ENCODE measurements at regions not wholly inside any gene's neighbourhood (a gene's known extent, or its start where the extent isn't known, plus 50 kb on each side); places are given as distances from the start of the nearest gene placed in this dataset.

DNA sequence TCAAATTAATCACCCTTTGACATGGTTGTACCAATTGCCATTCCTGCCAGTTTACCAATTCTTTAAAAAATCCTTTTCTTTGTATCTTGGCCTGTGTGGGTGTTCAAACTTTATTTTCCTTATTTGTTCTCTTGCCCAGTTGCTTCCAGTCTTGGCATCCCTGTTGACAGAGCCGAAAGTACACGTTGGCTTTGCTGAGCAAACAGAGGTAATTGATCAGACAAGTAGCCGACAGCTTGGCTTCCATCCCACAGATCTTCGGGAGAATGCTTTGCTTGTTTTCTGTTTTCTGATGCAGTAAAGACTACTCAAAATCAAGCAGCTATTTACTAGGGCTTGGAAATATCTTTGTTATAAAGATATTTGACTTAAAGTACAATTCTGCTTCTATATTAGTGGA is 506.8 kb upstream of the SALL1 start:
- DNase-seq (ENCODE audit: low spot score): no peak

DNA sequence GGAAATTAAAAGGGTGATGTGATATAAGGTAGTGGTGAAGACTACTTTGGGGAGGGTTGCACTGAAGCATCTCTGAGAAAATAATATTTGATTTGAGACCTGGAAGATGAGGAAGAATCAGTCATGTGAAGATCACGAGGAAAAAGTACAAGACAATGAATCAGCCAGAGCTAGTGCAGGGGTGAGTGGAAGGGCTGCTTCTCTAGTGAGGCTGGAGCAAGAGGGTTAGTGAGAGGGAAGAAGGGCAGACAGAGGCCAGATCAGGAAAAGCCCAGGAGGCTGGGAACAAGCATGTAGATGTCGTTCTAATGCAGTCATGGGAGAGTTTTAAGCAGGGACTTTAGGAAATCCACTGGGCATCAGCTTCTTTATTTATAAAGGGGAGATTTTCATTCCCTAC is 504.2 kb upstream of the SALL1 start:
- DNase-seq (ENCODE audit: low spot score): no peak

GRCh38 chr16:51651061-51651466 is 500.0 kb upstream of the SALL1 start:
- DNase-seq (ENCODE audit: low spot score): no peak

DNA sequence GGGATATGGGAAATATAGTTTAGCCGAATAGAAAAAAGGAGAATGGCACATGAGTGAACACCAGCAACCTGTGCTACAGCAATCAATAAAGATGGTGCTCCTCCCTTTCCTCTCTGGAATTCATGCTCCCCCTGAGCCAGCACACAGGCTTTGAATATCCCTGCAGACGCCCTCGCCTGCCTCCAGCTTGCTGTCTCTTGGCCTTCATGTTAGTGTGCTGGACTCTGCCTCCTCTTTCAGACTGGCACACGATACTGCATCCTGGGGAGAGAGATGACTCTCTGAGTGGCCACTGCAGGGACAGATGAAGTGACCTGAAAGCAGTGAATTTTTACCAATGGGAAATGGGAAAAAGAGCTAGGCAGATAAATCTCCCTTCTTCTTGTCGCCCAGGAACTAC is 498.6 kb upstream of the SALL1 start:
- DNase-seq (ENCODE audit: low spot score): no peak

GRCh38 chr16:51648526-51648925 is 497.5 kb upstream of the SALL1 start:
- no peak for DNase-seq (ENCODE audit: low spot score)

- DNase-seq (ENCODE audit: low spot score): no peak
These were observed 490.2 kb upstream of the SALL1 start for GRCh38 chr16:51641191-51641765.

- no peak for DNase-seq (ENCODE audit: low spot score)
These were observed 489.1 kb upstream of the SALL1 start for GRCh38 chr16:51640196-51640595.

DNA sequence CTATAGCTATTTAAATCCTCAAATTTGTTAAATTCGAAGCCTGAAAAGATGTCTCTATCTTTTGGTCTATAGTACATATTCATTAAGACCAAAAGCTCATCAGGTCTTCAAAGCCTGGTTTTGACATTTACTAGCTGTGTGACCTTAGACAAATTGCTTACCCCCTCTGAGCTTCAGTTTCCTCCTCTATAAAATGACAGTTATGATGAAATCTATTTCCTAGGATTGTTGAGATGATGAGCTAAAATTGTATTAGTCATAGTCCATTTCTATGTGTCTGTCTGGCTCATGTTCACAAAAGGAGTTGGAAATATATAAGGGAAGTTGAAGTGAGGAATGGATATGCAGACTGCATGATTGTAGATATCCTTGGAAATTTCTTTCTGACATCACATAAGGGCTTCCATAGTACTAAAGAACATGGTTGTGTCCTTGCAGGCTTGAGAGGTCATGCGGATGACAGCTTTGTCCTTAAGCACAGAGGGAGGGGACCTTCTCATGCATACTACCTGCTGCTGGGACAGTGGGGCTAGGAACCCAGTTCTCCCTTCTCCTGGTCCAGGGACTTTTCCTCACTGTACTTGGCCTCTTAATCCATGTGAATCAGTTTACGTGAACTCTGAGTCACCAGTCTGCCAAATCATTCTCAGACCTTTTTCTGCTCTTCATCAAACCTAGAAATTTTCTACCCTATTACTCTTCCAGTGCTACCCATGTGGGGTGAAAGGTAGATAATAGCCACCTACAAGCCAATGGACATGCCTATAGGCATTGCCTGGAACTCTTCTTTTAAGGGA is 487.5 kb upstream of the SALL1 start:
- no peak for DNase-seq (ENCODE audit: low spot score)

DNA sequence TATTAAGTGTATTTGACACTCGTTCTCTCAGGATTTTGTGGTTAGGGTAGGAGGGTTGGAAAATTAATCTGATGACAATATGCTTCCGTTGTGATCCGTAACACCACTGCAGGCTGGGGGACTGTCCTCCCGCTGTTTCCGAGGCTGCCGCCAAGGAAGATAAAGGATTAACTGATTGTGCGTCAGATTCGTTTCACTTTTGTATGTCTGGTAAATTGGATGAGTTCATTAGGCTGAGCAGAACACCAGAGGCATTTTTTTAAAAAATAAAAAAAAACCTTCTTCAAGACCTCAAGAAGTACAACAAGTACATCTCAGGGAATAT is 486.7 kb upstream of the SALL1 start:
- DNase-seq (ENCODE audit: low spot score): no peak

- DNase-seq (ENCODE audit: low spot score): no peak
These were observed 486.1 kb upstream of the SALL1 start for GRCh38 chr16:51636920-51637769.

DNA sequence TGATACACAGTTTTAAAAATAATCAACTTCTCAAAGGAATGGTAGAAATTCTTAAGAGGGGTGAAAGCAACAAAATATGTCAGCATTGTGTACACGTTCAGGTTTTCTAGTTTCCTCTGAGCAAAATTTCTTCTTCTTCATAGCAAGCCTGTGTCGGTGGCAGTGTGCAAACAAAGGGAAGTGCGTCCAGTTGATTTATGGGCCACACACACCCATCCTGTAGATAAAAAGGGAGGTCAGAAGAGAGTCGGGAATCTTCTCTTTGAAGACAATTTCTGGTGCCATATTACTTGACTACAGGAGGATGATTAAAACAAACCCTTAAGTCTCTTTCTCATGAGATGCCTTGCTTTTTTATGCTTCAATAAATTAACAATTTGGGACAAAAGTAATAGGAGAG is 484.1 kb upstream of the SALL1 start:
- no peak for DNase-seq (ENCODE audit: low spot score)

GRCh38 chr16:51630076-51630475 is 479.0 kb upstream of the SALL1 start:
- DNase-seq (ENCODE audit: low spot score): no peak

DNA sequence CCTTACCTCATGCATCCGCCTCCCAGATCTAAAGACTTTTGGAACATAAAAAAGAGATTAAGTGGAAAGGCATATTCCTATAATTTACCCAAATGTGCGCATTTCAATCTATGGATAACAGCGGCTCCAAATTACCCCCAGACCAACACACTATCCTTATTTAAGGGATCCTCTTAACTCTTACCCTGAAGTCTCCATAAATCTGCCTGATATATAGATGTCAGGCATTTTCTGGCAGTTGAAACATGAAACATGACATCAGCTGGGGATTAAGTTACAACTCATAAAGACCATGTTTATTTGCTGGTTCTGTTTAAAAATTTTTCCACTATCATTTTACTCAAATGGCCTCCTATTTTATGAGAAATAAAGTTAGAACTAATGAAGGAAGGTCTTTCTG is 478.5 kb upstream of the SALL1 start:
- no peak for DNase-seq (ENCODE audit: low spot score)

- DNase-seq (ENCODE audit: low spot score): no peak
These were observed 473.2 kb upstream of the SALL1 start for GRCh38 chr16:51624080-51624775.

GRCh38 chr16:51621610-51622009 is 470.5 kb upstream of the SALL1 start:
- DNase-seq (ENCODE audit: low spot score): no peak

- DNase-seq (ENCODE audit: low spot score): no peak
These were observed 464.1 kb upstream of the SALL1 start for GRCh38 chr16:51615141-51615540.

DNA sequence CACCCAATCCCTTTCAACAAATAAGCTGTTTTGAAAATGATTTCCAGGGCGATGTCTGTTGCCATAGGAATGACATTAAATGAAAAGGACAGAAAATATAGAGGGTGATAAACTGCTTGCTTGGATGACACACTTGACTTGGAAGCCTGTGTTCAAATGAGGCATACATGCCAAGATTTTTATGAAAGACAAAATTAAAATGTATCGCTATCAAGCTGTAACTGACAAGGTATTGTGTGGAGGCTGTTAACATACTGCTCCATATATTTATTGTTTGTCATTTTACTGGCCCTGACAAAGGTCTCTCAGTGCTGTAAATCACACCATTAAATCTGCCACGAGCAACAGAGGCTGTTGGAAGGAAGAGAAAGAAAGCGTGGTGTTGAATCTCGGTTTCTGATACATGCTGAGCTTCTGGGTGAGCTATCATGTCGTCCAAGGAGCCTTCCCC is 456.2 kb upstream of the SALL1 start:
- no peak for DNase-seq (ENCODE audit: low spot score)

DNA sequence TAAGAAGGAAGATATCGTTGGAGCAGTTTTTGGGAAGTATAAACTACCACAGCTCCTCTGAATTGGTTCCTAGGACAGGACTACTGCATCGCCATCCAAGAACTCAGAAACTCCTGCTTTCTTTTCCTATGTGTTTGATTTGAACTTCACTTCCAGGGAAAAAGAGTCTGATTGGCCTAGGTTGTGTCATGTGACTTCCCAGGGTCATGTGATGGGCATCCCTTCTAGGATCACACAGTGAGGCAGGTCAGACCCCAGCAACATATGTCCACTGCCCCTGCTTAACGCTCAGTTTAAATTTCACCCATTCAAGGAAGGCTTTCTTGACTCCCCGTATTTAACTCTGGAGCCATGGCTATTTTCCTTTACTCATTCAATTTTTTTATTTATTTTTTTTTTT is 445.2 kb upstream of the SALL1 start:
- DNase-seq (ENCODE audit: low spot score): no peak

- DNase-seq (ENCODE audit: low spot score): no peak
These were observed 441.6 kb upstream of the SALL1 start for GRCh38 chr16:51592535-51593300.

- DNase-seq (ENCODE audit: low spot score): no peak
These were observed 441.0 kb upstream of the SALL1 start for GRCh38 chr16:51592001-51592501.

GRCh38 chr16:51591480-51591879 is 440.4 kb upstream of the SALL1 start:
- no peak for DNase-seq (ENCODE audit: low spot score)

All from HuH-7.5 (cell line).